ENCODE measurements at regions not wholly inside any gene's neighbourhood (a gene's known extent, or its start where the extent isn't known, plus 50 kb on each side); places are given as distances from the start of the nearest gene placed in this dataset.

DNA sequence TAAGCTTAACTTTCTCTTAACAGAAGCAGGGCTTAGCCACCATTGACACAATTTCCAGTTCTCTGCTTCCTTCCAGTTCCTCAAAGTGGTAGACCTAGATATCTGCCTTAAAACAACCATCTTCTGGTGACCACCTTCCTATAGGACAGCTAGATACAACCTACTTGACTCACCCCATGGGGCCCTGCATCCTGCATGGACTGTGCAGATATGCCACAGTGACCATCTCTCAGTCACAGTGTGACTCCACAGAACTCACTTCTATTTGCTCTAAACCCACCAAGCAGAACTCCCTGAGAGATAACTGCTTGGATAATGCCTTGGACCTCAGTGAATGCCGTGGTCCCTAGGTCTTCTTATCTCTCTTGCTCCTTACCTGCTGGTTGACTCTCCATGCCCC is 621.6 kb downstream of the IQCM start (continued):
- TF ChIP-seq TSHZ2 (CRISPR knock-in tag; IDR thresholded peaks at IDR 0.05) = no peak
- TF ChIP-seq ARNTL (CRISPR knock-in tag; IDR thresholded peaks at IDR 0.05; ENCODE audit: borderline replicate concordance, low read depth) = no peak
- no peak for TF ChIP-seq CSRNP3 (CRISPR knock-in tag; IDR thresholded peaks at IDR 0.05)
- TF ChIP-seq PPARA (CRISPR knock-in tag; IDR thresholded peaks at IDR 0.05; ENCODE audit: borderline replicate concordance) = no peak
- TF ChIP-seq ZNF565 (CRISPR knock-in tag; conservative IDR thresholded peaks at IDR 0.05; ENCODE audit: low read depth) = no peak

- ATAC-seq = no peak; the same call in 2 of the 3 replicates
These were observed 627.9 kb downstream of the IQCM start for GRCh38 chr4:149187726-149188125.

More at GRCh38 chr4:149187726-149188125, 627.9 kb downstream of the IQCM start:
- TF ChIP-seq GLIS3 (CRISPR knock-in tag; IDR thresholded peaks at IDR 0.05) = no peak
- no peak for TF ChIP-seq RARB (CRISPR knock-in tag; IDR thresholded peaks at IDR 0.05)
- TF ChIP-seq TCF4 (CRISPR knock-in tag; IDR thresholded peaks at IDR 0.05; ENCODE audit: borderline replicate concordance) = no peak
- no peak for TF ChIP-seq CSRNP3 (CRISPR knock-in tag; IDR thresholded peaks at IDR 0.05)
- TF ChIP-seq, protein P1, sequence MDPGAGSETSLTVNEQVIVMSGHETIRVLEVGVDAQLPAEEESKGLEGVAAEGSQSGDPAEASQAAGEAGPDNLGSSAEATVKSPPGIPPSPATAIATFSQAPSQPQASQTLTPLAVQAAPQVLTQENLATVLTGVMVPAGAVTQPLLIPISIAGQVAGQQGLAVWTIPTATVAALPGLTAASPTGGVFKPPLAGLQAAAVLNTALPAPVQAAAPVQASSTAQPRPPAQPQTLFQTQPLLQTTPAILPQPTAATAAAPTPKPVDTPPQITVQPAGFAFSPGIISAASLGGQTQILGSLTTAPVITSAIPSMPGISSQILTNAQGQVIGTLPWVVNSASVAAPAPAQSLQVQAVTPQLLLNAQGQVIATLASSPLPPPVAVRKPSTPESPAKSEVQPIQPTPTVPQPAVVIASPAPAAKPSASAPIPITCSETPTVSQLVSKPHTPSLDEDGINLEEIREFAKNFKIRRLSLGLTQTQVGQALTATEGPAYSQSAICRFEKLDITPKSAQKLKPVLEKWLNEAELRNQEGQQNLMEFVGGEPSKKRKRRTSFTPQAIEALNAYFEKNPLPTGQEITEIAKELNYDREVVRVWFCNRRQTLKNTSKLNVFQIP (CRISPR knock-in tag; IDR thresholded peaks at IDR 0.05; ENCODE audit: borderline replicate concordance, low read depth) = no peak
- TF ChIP-seq ZFP30 (CRISPR knock-in tag; IDR thresholded peaks at IDR 0.05) = no peak
- TF ChIP-seq TOX (CRISPR knock-in tag; IDR thresholded peaks at IDR 0.05; ENCODE audit: borderline replicate concordance) = no peak
- TF ChIP-seq, protein P2, sequence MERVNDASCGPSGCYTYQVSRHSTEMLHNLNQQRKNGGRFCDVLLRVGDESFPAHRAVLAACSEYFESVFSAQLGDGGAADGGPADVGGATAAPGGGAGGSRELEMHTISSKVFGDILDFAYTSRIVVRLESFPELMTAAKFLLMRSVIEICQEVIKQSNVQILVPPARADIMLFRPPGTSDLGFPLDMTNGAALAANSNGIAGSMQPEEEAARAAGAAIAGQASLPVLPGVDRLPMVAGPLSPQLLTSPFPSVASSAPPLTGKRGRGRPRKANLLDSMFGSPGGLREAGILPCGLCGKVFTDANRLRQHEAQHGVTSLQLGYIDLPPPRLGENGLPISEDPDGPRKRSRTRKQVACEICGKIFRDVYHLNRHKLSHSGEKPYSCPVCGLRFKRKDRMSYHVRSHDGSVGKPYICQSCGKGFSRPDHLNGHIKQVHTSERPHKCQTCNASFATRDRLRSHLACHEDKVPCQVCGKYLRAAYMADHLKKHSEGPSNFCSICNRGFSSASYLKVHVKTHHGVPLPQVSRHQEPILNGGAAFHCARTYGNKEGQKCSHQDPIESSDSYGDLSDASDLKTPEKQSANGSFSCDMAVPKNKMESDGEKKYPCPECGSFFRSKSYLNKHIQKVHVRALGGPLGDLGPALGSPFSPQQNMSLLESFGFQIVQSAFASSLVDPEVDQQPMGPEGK (CRISPR knock-in tag; IDR thresholded peaks at IDR 0.05; ENCODE audit: borderline replicate concordance) = no peak
- TF ChIP-seq CSDC2 (CRISPR knock-in tag; IDR thresholded peaks at IDR 0.05) = no peak
- no peak for TF ChIP-seq PPARA (CRISPR knock-in tag; IDR thresholded peaks at IDR 0.05; ENCODE audit: borderline replicate concordance)
- TF ChIP-seq ZFP3 (CRISPR knock-in tag; IDR thresholded peaks at IDR 0.05) = no peak
- TF ChIP-seq TSHZ2 (CRISPR knock-in tag; IDR thresholded peaks at IDR 0.05) = no peak
- TF ChIP-seq ARNTL (CRISPR knock-in tag; IDR thresholded peaks at IDR 0.05; ENCODE audit: borderline replicate concordance, low read depth) = no peak
- no peak for TF ChIP-seq SNAI2 (CRISPR knock-in tag; IDR thresholded peaks at IDR 0.05)
- TF ChIP-seq ZNF70 (CRISPR knock-in tag; IDR thresholded peaks at IDR 0.05) = no peak
- no peak for TF ChIP-seq ZC3H10 (CRISPR knock-in tag; IDR thresholded peaks at IDR 0.05)
- no peak for TF ChIP-seq ESRRG (CRISPR knock-in tag; IDR thresholded peaks at IDR 0.05)
- TF ChIP-seq ISL1 (CRISPR knock-in tag; IDR thresholded peaks at IDR 0.05) = no peak
